CD4-positive, alpha-beta T cell treated with Interferon gamma for 1 hour (primary cell): ENCODE measurements at regions not wholly inside any gene's neighbourhood (a gene's known extent, or its start where the extent isn't known, plus 50 kb on each side); places are given as distances from the start of the nearest gene placed in this dataset.
"Not testable (repeated sequence)": the region's sequence is repeated elsewhere in the genome, so short reads cannot be mapped to it uniquely, and the experiment has no call there.

Source experiments
- DNase-seq: peaks from one replicate; pipeline ENCODE4 v3.0.0-alpha.2; 2020

GRCh38 chr7:79775911-79776310 lies 322.4 kb upstream of the MAGI2 start:
- no peak for DNase-seq

- no peak for DNase-seq
These were observed 320.7 kb upstream of the MAGI2 start for GRCh38 chr7:79774150-79774549.

- DNase-seq = no peak
These were observed 317.5 kb upstream of the MAGI2 start for GRCh38 chr7:79770970-79771369.

DNA sequence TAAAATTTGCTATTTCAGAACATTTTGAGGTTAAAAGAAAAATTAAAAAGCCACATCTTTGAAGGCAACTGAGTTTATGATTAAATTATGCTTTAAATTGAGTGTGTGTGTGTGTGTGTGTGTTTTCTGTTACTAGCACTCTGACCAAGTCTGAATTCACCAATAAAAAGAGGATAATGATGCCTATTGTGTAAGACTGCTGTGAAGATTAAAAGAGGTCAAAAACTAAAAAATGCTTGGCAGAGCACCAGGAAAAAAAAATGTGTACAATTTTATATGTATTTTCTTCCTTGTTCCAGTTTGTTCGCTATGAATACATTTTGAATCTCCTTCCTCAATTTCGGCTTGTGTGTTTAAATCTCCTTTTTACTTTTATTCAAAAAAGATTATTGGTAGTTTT lies 316.6 kb upstream of the MAGI2 start:
- DNase-seq = no peak

GRCh38 chr7:79767876-79768560 lies 314.6 kb upstream of the MAGI2 start:
- DNase-seq = not testable (repeated sequence)

GRCh38 chr7:79767192-79767591 lies 313.7 kb upstream of the MAGI2 start:
- DNase-seq = not testable (repeated sequence)

- no peak for DNase-seq
These were observed 308.5 kb upstream of the MAGI2 start for GRCh38 chr7:79761876-79762429.

GRCh38 chr7:79750941-79751340 lies 297.5 kb upstream of the MAGI2 start:
- not testable (repeated sequence) for DNase-seq

- DNase-seq = no peak
These were observed 296.4 kb upstream of the MAGI2 start for GRCh38 chr7:79749856-79750255.

- DNase-seq = no peak
These were observed 288.2 kb upstream of the MAGI2 start for GRCh38 chr7:79741684-79742083.

DNA sequence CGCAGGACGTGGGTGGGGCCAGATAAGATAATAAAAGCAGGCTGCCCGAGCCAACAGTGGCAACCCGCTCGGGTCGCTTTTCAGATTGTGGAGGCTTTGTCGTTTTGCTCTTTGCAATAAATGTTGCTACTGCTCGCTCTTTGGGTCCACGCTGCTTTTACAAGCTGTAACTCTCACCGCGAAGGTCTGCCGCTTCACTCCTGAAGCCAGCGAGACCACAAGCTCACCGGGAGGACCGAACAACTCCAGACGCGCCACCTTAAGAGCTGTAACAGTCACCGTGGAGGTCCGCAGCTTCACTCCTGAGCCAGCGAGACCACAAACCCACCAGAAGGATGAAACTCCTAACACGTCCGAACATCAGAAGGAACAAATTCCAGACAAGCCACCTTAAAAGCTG lies 286.6 kb upstream of the MAGI2 start:
- DNase-seq = no peak

DNA sequence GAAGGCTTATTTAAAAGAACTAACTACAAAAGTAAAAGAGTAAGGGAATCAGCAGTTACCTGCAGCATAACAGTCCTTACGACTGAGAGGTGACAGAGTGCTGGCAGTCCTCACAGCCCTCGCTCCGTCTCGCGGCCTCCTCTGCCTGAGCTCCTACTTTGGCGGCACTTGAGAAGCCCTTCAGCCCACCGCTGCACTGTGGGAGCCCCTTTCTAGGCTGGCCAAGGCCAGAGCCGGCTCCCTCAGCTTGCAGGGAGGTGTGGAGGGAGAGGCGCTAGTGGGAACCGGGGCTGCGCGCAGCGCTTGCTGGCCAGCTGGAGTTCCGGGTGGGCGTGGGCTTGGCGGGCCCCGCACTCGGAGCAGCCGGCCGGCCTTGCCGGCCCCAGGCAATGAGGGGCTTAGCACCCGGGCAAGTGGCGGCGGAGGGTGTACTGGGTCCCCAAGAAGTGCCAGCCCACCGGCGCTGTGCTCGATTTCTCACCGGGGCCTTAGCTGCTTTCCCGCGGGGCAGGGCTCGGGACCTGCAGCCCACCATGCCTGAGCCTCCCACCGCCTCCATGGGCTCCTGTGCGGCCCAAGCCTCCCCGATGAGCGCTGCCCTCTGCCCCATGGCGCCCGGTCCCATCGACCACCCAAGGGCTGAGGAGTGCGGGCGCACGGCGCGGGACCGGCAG lies 285.7 kb upstream of the MAGI2 start:
- DNase-seq = not testable (repeated sequence)

- DNase-seq = no peak
These were observed 283.0 kb upstream of the MAGI2 start for GRCh38 chr7:79736418-79736817.

- no peak for DNase-seq
These were observed 281.5 kb upstream of the MAGI2 start for GRCh38 chr7:79735012-79735411.

DNA sequence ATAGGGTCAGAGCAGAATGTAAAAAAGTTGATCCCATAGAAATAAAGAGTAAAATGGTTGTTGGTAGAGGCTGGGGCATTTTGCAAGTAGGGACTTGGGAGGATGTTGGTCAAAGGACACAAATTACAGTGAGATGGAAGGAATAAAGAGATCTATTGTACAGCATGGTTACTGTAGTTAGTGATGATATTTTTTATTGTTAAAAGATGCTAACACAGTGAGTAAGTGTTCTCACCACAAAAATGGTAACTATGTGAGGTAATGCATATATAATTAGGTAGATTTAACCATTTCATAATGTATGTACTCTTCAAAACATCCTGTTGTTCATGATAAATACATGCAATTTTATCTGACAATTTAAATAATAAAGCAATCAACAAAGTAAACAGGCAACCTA lies 280.7 kb upstream of the MAGI2 start:
- DNase-seq = no peak

- DNase-seq = no peak
These were observed 279.1 kb upstream of the MAGI2 start for GRCh38 chr7:79732535-79732934.

DNA sequence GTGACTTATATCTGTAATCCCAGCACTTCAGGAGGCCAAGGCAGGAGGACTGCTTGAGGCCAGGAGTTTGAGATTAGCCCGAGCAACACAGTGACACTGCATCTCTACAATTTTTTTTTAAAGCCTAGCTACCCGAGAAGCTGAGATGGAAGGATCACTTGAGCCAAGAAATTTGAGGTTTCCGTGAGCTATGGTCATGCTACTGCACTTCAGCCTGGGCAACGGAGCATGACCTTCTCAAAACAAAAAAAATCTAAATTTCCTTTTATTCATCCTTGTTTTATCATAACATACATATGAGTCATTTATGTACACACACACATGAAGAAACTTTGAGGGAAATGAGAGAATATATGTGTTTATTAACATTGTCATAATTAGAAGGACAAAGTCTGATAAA lies 277.5 kb upstream of the MAGI2 start:
- DNase-seq = no peak

DNA sequence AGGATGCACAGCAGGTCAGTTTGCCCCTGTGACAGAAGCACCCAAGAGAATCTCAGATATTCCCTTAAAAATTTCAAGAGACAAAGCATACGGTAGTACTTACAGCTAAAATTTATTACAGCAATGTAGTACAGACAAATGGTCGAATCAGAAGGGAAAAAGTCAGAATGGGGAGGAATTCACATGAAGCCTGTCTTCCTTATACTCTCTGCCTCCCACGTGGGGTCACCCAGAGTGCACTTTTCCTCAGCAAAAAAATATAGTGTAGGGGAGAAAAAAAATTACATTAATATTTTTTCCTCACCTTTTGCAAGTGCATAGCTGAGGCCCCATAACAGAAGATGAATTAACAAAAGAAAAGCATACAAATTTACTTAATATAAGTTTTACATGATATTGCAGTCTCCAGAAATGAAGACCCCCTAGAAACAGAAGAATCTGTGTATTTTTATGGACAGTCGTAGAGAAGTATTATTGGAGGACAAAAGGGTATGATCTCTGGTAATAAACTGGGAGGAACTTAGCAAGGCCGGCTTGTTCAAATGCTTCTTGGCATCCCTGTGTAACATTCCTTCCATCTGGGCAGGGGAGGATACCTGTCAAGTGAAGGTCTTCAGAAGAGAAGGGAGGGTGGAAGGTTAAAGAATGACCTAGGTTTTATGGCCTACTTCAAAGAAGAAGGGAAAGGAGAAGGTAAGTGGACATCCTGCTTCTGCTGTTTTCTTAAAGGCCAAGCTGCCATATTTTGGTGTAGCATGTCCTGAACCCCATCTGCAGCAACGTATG lies 270.6 kb upstream of the MAGI2 start:
- DNase-seq = no peak

GRCh38 chr7:79722217-79722616 lies 268.8 kb upstream of the MAGI2 start:
- DNase-seq = no peak

GRCh38 chr7:79719216-79719615 lies 265.7 kb upstream of the MAGI2 start:
- no peak for DNase-seq

GRCh38 chr7:79716329-79716728 lies 262.9 kb upstream of the MAGI2 start:
- DNase-seq = no peak

DNA sequence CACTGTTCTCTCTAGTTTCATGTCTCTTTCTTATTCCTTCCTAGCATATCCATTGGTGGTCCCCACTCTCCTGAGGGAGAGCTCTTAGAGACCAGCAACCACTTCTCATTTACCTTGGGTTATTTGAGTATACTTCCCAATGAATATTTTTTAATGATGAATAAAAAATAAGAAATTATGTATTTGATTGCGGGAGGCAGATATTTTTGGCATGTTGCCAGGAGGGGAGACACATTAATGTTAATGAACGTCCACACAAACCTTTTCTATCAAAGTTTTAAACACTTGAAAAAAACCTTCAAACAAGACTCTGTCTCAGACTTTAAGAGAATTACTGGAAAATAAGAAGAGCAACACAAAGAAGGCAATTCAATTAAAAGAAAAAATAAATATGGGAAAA lies 260.6 kb upstream of the MAGI2 start:
- DNase-seq = no peak

- no peak for DNase-seq
These were observed 259.8 kb upstream of the MAGI2 start for GRCh38 chr7:79713276-79713675.

DNA sequence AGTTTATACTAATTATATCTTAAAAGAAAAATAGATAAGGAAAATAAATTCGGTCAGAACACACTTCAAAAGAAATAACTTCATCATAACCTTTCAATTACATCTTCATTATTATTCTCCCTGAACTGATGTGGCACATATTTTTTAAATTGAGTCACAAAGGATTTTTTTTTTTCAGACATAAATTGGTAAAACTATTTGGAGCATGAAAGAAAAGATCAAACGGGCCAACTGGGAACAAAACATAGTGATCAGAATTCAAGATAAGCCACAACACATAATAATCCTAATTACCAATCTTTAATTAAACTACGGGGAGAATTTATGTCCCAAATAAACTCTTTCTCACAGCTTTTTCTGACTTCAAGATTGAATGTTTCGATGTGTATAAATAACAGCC lies 258.2 kb upstream of the MAGI2 start:
- DNase-seq = no peak
